Duodenal mucosa (tissue), 2 donors: ENCODE measurements at regions not wholly inside any gene's neighbourhood (a gene's known extent, or its start where the extent isn't known, plus 50 kb on each side); places are given as distances from the start of the nearest gene placed in this dataset.

Experiments
- H3K27ac ChIP-seq: one replicate; pipeline ENCODE4 v1.7.0; 2013; ENCODE audit warnings: low read depth, low read length
- H3K27me3 ChIP-seq, 2 donors: one replicate each; pipeline ENCODE4 v1.7.0; 2013; ENCODE audit warnings: low read length in 2 of 2, control low read depth in 1 of 2; ENCODE audit not compliant: insufficient read depth in 2 of 2, control insufficient read depth in 1 of 2
- H3K36me3 ChIP-seq, 2 donors: one replicate each; pipeline ENCODE4 v1.7.0; 2013; ENCODE audit warnings: low read length in 2 of 2, control low read depth in 1 of 2; ENCODE audit not compliant: insufficient read depth in 2 of 2, control insufficient read depth in 1 of 2
- H3K4me1 ChIP-seq, 2 donors: one replicate each; pipeline ENCODE4 v1.7.0; 2013; ENCODE audit warnings: low read length in 2 of 2, control low read depth in 1 of 2; ENCODE audit not compliant: insufficient read depth in 2 of 2, control insufficient read depth in 1 of 2
- H3K4me3 ChIP-seq, 2 donors: one replicate each; pipeline ENCODE4 v1.7.0; 2013; ENCODE audit warnings: low read length in 2 of 2, low read depth in 1 of 2
- H3K9ac ChIP-seq, 2 donors: one replicate each; pipeline ENCODE4 v1.7.0; 2013; ENCODE audit warnings: low read length in 2 of 2, low read depth in 1 of 2
- H3K9me3 ChIP-seq, 2 donors: one replicate each; pipeline ENCODE4 v1.7.0; 2013; ENCODE audit warnings: low read length in 2 of 2, control low read depth in 1 of 2; ENCODE audit not compliant: control insufficient read depth in 1 of 2

DNA sequence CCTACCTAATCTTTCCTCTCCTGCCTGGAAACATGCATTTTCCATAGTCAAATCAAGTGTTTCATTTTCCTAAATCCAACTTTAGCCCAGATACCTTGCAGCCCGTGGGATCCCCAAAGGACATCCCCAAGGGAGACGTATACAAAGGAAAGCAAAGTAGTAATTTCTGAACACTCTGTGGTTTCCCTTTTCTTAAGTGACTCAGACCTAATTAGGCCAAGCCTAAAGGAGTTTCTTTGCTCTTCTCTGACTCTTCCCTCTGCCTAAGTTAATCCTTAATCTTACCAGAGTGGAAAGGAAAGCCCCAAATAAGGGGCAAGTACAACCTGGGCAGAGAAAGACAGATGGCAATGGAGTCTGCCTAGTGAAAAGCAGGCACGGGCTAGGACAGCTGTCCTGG lies 250.3 kb downstream of the SPTSSA start:
- H3K4me1 ChIP-seq: no peaks in the 10 kb centered on the region
- H3K4me3 ChIP-seq: no peak overlapping the region
- peaks cover 0 to 3% of the 10 kb centered on the region in 2 donors for H3K27me3 ChIP-seq
- no peaks in the 10 kb centered on the region for H3K9me3 ChIP-seq
- no peaks in the 10 kb centered on the region for H3K36me3 ChIP-seq
- H3K27ac ChIP-seq: no peak overlapping the region
- no peak overlapping the region for H3K9ac ChIP-seq

DNA sequence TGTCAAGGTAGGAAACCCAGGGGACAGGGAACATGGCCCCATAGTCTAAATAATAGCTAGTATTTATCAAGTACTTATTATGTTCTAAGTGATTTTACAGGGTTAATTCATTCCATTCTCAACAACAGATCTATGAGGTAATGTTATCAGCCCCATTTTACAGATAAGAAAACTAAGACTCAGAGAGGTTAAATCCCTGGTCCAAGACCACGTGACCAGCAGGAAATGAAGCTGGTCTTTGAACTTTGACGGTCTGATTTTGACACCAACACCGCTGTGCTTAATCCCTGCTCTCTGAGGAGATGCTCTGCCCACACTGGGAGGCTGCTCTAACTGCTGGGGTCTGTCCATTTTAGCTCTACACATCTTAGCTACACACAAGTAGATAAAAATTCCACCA lies 253.5 kb downstream of the SPTSSA start:
- Histone ChIP-seq H3K4me1 (no peaks in the 10 kb centered on the region), H3K36me3 (no peaks in the 10 kb centered on the region), H3K9me3 (no peaks in the 10 kb centered on the region), H3K27ac (no peak overlapping the region), H3K4me3 (no peak overlapping the region), H3K9ac (no peak overlapping the region), H3K27me3 (peaks cover 0 to 3% of the 10 kb centered on the region in 2 donors)

DNA sequence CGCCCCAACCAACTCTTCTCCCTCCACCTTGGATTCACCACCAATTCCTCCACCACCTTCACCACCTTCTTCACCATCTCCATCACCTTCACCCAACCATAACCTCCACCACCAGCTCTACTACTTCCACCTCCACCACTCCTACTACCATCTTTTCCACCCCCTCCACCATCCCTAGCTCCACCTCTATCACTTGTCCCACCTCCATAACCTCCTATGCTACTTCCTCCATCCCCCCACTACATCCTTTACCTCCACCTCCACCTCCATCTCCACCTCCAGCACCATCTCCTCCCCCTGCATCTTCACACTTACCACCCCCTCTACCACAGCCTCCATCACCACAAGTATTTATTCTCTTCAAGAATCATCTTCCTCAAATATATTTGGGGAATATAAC lies 254.9 kb upstream of the EGLN3 start:
- no peak overlapping the region for H3K4me3 ChIP-seq
- H3K27me3 ChIP-seq: no peaks in the 10 kb centered on the region
- H3K27ac ChIP-seq: no peak overlapping the region
- no peak overlapping the region for H3K9ac ChIP-seq
- no peaks in the 10 kb centered on the region for H3K36me3 ChIP-seq
- H3K4me1 ChIP-seq: no peaks in the 10 kb centered on the region
- H3K9me3 ChIP-seq: no peaks in the 10 kb centered on the region

DNA sequence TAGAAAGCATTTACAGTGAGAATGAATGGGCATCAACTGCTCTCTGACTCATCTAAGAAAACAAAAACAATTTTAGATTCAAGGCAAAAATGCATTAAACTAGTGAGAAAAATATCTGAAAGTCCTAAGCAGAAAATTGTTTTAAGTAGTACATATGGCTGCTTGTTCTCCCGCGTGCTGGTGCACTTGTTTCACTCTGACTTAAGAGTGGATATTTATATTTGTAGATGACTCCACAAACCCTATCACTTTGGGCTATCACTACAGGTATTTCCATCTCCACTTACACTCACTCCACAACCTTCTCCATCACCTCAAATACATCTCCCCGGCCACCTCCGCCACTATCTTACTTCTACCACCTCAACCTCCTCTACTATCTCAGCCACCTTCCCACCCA lies 253.9 kb upstream of the EGLN3 start:
- no peaks in the 10 kb centered on the region for H3K4me1 ChIP-seq
- no peaks in the 10 kb centered on the region for H3K36me3 ChIP-seq
- no peak overlapping the region for H3K4me3 ChIP-seq
- no peak overlapping the region for H3K27ac ChIP-seq
- no peak overlapping the region for H3K9ac ChIP-seq
- H3K9me3 ChIP-seq: no peaks in the 10 kb centered on the region
- no peaks in the 10 kb centered on the region for H3K27me3 ChIP-seq

DNA sequence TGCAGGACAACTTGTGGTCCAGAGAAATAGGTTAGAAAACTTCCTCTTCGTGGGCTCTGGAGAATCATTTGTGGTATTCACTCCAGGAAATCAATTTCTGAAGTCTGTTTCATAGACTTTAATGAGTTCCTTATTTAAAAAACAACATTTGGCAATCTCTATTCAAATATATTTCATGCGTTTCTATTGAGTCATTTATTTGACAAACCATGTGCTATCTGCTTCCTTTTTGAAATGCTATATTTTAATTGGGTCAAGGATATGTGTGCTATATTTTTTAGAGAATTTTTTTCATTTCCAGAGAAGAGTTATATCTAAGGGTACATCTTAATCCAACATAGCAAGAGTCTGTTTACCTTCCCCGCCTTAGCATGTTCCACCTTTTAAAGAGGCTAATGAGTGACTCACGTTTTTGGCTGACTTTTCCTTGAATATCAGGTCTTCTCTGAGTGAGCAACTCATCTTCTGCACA lies 252.4 kb upstream of the EGLN3 start:
- no peaks in the 10 kb centered on the region for H3K27me3 ChIP-seq
- no peak overlapping the region for H3K9ac ChIP-seq
- H3K4me1 ChIP-seq: no peaks in the 10 kb centered on the region
- H3K36me3 ChIP-seq: no peaks in the 10 kb centered on the region
- no peaks in the 10 kb centered on the region for H3K9me3 ChIP-seq
- H3K27ac ChIP-seq: no peak overlapping the region
- no peak overlapping the region for H3K4me3 ChIP-seq

DNA sequence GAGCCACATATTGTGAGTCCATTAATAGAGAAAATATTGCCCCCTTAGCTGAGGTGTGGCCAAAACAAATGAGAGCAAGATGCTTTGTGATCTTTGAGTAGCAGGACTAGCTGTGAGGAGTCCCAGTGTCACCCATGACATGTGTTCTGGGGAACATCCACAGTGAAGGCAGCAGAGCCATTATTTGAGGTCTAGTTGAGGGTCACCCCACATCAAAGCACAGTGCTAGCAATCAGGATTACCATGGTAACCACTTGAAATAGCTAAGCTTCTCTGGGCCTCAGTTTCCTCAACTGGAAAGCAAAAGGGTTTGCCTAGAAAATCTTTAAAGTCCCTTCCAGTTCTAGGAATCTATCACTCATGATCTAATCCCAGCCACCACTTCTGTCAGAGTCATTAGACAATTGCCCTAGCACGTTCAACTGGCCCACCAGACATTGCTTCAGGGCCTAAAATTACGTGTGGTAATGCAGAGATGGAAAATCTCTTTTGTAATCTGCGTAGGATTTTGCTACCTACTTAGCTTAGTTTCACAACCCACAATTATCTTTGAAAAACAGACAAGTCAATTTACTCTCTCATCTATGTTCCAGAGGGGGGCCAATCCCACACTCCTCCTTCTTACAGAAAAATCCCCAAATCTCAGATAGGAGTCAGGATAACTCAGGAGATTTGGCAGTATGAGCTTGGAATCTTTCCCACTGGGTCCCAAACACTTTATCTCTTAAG lies 251.2 kb upstream of the EGLN3 start:
- Histone ChIP-seq H3K4me3 (no peak overlapping the region), H3K9ac (no peak overlapping the region), H3K4me1 (no peaks in the 10 kb centered on the region), H3K27me3 (no peaks in the 10 kb centered on the region), H3K36me3 (no peaks in the 10 kb centered on the region), H3K9me3 (no peaks in the 10 kb centered on the region), H3K27ac (no peak overlapping the region)

DNA sequence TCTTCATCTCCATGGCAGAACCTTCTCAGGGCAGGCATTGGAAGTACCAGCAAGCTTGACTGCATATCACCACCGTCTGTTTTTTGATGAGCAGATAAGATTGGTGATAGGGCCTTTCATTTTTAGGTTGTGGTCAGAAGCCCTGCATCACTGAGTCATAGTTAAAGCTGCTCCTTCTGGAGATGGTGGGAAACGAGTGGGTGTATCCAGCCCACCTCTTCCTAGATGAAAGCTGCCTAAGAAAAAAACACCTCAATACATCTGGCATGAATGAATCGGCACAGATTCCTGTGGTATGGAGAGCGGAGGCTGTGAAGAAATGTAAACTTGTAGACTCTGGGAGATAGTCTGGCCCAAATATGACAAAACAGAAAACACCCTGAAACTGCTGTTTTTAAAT lies 248.7 kb upstream of the EGLN3 start:
- H3K4me3 ChIP-seq: no peak overlapping the region
- H3K4me1 ChIP-seq: no peaks in the 10 kb centered on the region
- no peaks in the 10 kb centered on the region for H3K27me3 ChIP-seq
- H3K9ac ChIP-seq: no peak overlapping the region
- H3K36me3 ChIP-seq: no peaks in the 10 kb centered on the region
- H3K27ac ChIP-seq: no peak overlapping the region
- no peaks in the 10 kb centered on the region for H3K9me3 ChIP-seq

DNA sequence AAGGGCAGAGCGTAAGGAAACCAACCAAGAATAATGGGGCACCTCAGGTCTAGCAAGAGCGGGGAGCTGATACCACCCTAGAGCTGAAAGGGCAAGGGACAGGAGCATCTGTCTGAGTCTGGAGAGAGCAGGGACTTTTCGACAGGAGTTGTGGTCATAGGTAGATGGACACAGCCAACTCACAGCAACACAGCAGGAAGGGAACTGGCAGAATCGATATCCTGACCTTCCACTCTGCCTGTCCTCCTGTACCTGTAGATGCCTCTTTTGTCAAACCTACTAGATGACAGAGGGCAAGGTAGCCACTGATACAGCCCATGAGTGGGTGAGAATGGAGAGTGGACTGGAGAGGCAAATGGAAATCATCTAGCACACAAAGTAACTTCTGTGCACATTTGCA lies 247.2 kb upstream of the EGLN3 start:
- Histone ChIP-seq H3K9ac (no peak overlapping the region), H3K4me3 (no peak overlapping the region), H3K36me3 (no peaks in the 10 kb centered on the region), H3K9me3 (no peaks in the 10 kb centered on the region), H3K27me3 (no peaks in the 10 kb centered on the region), H3K4me1 (no peaks in the 10 kb centered on the region), H3K27ac (no peak overlapping the region)

DNA sequence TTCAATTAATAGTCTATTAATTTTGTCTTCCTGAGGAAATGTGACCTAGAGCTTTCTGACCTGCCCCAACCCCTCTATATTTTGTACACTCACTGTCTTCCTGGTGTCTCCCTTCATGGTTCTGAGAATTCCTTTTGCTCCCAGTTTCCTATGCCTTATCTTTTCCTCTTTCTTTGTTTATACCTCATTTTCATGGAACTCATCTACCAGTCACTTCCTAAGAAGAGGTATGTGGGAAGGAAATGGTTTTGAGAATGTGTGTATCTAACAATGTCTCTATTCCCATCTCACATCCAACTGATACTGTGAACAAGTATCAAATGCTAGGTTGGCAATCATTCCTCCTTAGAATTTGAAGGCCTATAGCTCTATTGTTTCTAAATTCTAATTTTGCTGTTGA lies 245.1 kb upstream of the EGLN3 start:
- Histone ChIP-seq H3K4me3 (no peak overlapping the region), H3K4me1 (no peaks in the 10 kb centered on the region), H3K9ac (no peak overlapping the region), H3K27ac (no peak overlapping the region), H3K27me3 (no peaks in the 10 kb centered on the region), H3K36me3 (no peaks in the 10 kb centered on the region), H3K9me3 (no peaks in the 10 kb centered on the region)

DNA sequence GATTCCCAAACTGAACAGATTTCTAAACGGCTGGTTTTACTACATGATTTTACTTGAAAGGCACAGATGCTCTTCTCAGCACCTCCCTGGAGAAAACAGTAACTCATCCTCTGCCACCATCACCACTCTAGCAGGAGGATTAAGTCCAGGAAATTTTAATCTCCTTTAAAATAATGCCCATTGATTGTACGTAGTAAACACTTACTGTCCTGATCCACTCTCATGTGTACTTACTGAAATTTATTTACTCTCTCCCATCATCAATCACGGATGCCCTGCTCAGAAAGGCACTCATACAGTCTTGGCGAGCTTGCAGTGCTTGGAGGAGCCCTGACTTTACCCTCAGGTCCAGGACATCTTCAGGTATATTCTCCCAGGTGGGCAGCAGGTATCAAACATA lies 239.8 kb upstream of the EGLN3 start:
- H3K27me3 ChIP-seq: no peaks in the 10 kb centered on the region
- no peak overlapping the region for H3K4me3 ChIP-seq
- no peak overlapping the region for H3K27ac ChIP-seq
- H3K36me3 ChIP-seq: no peaks in the 10 kb centered on the region
- no peaks in the 10 kb centered on the region for H3K4me1 ChIP-seq
- no peak overlapping the region for H3K9ac ChIP-seq
- no peaks in the 10 kb centered on the region for H3K9me3 ChIP-seq

DNA sequence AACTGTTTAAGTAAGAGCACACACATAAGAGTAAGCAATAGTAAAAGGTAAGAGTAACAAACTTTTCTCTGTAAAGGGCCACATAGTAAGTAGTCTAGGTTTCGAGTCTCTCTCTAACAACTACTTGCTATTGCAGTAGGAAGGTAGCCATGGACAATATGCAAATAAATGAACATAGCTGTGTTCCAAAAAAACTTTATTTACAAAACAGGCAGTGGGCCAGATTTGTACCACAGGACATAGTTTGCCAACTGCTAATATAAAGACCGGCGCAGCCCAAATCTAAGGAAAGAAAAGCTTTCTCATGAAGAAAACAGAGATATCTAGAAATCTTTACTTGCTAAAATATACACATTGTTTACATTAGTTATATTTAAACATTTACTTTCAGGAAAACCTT lies 239.0 kb upstream of the EGLN3 start:
- H3K9ac ChIP-seq: no peak overlapping the region
- no peaks in the 10 kb centered on the region for H3K9me3 ChIP-seq
- H3K4me3 ChIP-seq: no peak overlapping the region
- no peaks in the 10 kb centered on the region for H3K4me1 ChIP-seq
- H3K27ac ChIP-seq: no peak overlapping the region
- no peaks in the 10 kb centered on the region for H3K36me3 ChIP-seq
- no peaks in the 10 kb centered on the region for H3K27me3 ChIP-seq
